Activated CD8-positive, alpha-beta T cell treated with anti-CD3 and anti-CD28 coated beads for 36 hours (primary cell): ENCODE measurements at regions not wholly inside any gene's neighbourhood (a gene's known extent, or its start where the extent isn't known, plus 50 kb on each side); places are given as distances from the start of the nearest gene placed in this dataset.
"Not testable (repeated sequence)": the region's sequence is repeated elsewhere in the genome, so short reads cannot be mapped to it uniquely, and the experiment has no call there.

Source experiments
- ATAC-seq: fragments of 200-7000 bp; cut with Tn5 transposase; one replicate; pipeline ENCODE4 v1.10.0; 2021; ENCODE audit warnings: mild to moderate bottlenecking, moderate library complexity
- CTCF ChIA-PET: fragments of 350-600 bp; sonication (Branson Sonifier 250); formaldehyde crosslinking; loops from one replicate; lab custom pipeline; 2021; ENCODE audit warnings: antibody characterized with exemption; lab: Charles Lee
- POLR2A ChIA-PET: fragments of 350-600 bp; sonication (Branson Sonifier 250); formaldehyde crosslinking; loops from one replicate; lab custom pipeline; 2021; ENCODE audit warnings: antibody characterized with exemption; lab: Charles Lee
- DNase-seq: peaks from one replicate; pipeline ENCODE4 v3.0.0-alpha.2; 2020
- H3K27ac Mint-ChIP-seq: one replicate; pipeline ENCODE4 v1.8.0; 2021; ENCODE audit warnings: mild to moderate bottlenecking, mixed read lengths
- H3K27me3 Mint-ChIP-seq: one replicate; pipeline ENCODE4 v1.8.0; 2021; ENCODE audit warnings: mixed read lengths
- H3K36me3 Mint-ChIP-seq: one replicate; pipeline ENCODE4 v1.8.0; 2021; ENCODE audit warnings: low read depth, mixed read lengths
- H3K4me1 Mint-ChIP-seq: one replicate; pipeline ENCODE4 v1.8.0; 2021; ENCODE audit warnings: low read depth, mixed read lengths
- H3K4me3 Mint-ChIP-seq: one replicate; pipeline ENCODE4 v1.8.0; 2021; ENCODE audit warnings: mild to moderate bottlenecking, moderate library complexity, mixed read lengths
- H3K9me3 Mint-ChIP-seq: one replicate; pipeline ENCODE4 v1.8.0; 2021; ENCODE audit warnings: mixed read lengths
- CTCF ChIP-seq: fragments of 200-600 bp; IDR thresholded peaks from one replicate; pipeline ENCODE4 v1.8.0; 2022; ENCODE audit warnings: antibody characterized with exemption, mild to moderate bottlenecking
- intact Hi-C: fragments of 100-400 bp; cut with micrococcal nuclease; formaldehyde crosslinking; loops from one replicate; pipeline ENCODE4 v1.10.0; 2022

GRCh38 chr5:20305463-20305862, 317.5 kb upstream of the CDH18 start:
- ATAC-seq (no peak), DNase-seq (no peak)
- TF ChIP-seq CTCF: no peak
- no peaks in the 10 kb centered on the region for H3K4me1 Mint-ChIP-seq
- peaks cover 11% of the 10 kb centered on the region for H3K9me3 Mint-ChIP-seq
- intact Hi-C loops: no loop called here
- no peaks in the 10 kb centered on the region for H3K36me3 Mint-ChIP-seq
- POLR2A ChIA-PET: no interaction called here
- CTCF ChIA-PET: no interaction called here
- H3K4me3 Mint-ChIP-seq: no peak overlapping the region
- H3K27me3 Mint-ChIP-seq: no peaks in the 10 kb centered on the region
- no peak overlapping the region for H3K27ac Mint-ChIP-seq

- H3K4me1 Mint-ChIP-seq, H3K36me3 Mint-ChIP-seq, H3K4me3 Mint-ChIP-seq, DNase-seq, H3K27me3 Mint-ChIP-seq, POLR2A ChIA-PET, H3K27ac Mint-ChIP-seq, intact Hi-C loops, ATAC-seq, CTCF ChIA-PET: not testable (repeated sequence)
- peaks cover 10% of the 10 kb centered on the region for H3K9me3 Mint-ChIP-seq
Measured at GRCh38 chr5:20304570-20304969, 316.6 kb upstream of the CDH18 start.

GRCh38 chr5:20300110-20300509, 312.1 kb upstream of the CDH18 start:
- Mint-ChIP-seq H3K27me3 (no peaks in the 10 kb centered on the region), H3K36me3 (no peaks in the 10 kb centered on the region), H3K9me3 (peaks cover 15% of the 10 kb centered on the region), H3K27ac (no peak overlapping the region), H3K4me1 (no peaks in the 10 kb centered on the region), H3K4me3 (no peak overlapping the region)
- ChIA-PET POLR2A (no interaction called here), CTCF (no interaction called here)
- no peak for ATAC-seq
- intact Hi-C loops: no loop called here
- no peak for TF ChIP-seq CTCF
- DNase-seq: no peak

GRCh38 chr5:20294696-20295095, 306.7 kb upstream of the CDH18 start:
- POLR2A ChIA-PET: no interaction called here

GRCh38 chr5:20291766-20292165, 303.8 kb upstream of the CDH18 start:
- Mint-ChIP-seq H3K27me3 (no peaks in the 10 kb centered on the region), H3K9me3 (no peaks in the 10 kb centered on the region), H3K27ac (no peak overlapping the region), H3K4me3 (no peak overlapping the region), H3K36me3 (no peaks in the 10 kb centered on the region), H3K4me1 (no peaks in the 10 kb centered on the region)
- no peak for TF ChIP-seq CTCF
- intact Hi-C loops: no loop called here
- DNase-seq (no peak), ATAC-seq (no peak)
- POLR2A ChIA-PET: no interaction called here
- CTCF ChIA-PET: no interaction called here

More at GRCh38 chr5:20294696-20295095, 306.7 kb upstream of the CDH18 start:
- ATAC-seq (no peak), DNase-seq (no peak)
- CTCF ChIA-PET: no interaction called here
- Mint-ChIP-seq H3K9me3 (peaks cover 6% of the 10 kb centered on the region), H3K27me3 (no peaks in the 10 kb centered on the region), H3K4me3 (no peak overlapping the region), H3K36me3 (no peaks in the 10 kb centered on the region), H3K4me1 (no peaks in the 10 kb centered on the region), H3K27ac (no peak overlapping the region)
- TF ChIP-seq CTCF: no peak
- intact Hi-C loops: no loop called here

GRCh38 chr5:20287640-20288039, 299.6 kb upstream of the CDH18 start:
- DNase-seq: no peak
- intact Hi-C loops: no loop called here
- ChIA-PET CTCF (no interaction called here), POLR2A (no interaction called here)
- no peak for ATAC-seq
- Mint-ChIP-seq H3K4me3 (no peak overlapping the region), H3K27ac (no peak overlapping the region), H3K36me3 (no peaks in the 10 kb centered on the region), H3K27me3 (no peaks in the 10 kb centered on the region), H3K4me1 (no peaks in the 10 kb centered on the region), H3K9me3 (peaks cover 8% of the 10 kb centered on the region)
- TF ChIP-seq CTCF: no peak
